MG63 (cell line): ENCODE measurements at regions not wholly inside any gene's neighbourhood (a gene's known extent, or its start where the extent isn't known, plus 50 kb on each side); places are given as distances from the start of the nearest gene placed in this dataset.
"Not testable (repeated sequence)": the region's sequence is repeated elsewhere in the genome, so short reads cannot be mapped to it uniquely, and the experiment has no call there.

ENCODE experiments used
- DNase-seq: peaks from one replicate; pipeline ENCODE4 v3.0.0-alpha.2; 2020
- H3K27me3 ChIP-seq: fragments of 250-450 bp; sonication (Bioruptor Pico); 2 replicates; pipeline ENCODE4 v1.5.1; 2020; ENCODE audit warnings: mild to moderate bottlenecking, moderate library complexity
- H3K36me3 ChIP-seq: fragments of 250-450 bp; sonication (Bioruptor Pico); 2 replicates; pipeline ENCODE4 v1.5.1; 2020; ENCODE audit warnings: mild to moderate bottlenecking, moderate library complexity
- H3K4me3 ChIP-seq: fragments of 250-450 bp; sonication (Bioruptor Pico); 2 replicates; pipeline ENCODE4 v1.5.1; 2020; ENCODE audit warnings: mild to moderate bottlenecking, moderate library complexity
- H3K9me3 ChIP-seq: fragments of 250-450 bp; sonication (Bioruptor Pico); 2 replicates; pipeline ENCODE4 v1.5.1; 2020; ENCODE audit warnings: mild to moderate bottlenecking, moderate library complexity

DNA sequence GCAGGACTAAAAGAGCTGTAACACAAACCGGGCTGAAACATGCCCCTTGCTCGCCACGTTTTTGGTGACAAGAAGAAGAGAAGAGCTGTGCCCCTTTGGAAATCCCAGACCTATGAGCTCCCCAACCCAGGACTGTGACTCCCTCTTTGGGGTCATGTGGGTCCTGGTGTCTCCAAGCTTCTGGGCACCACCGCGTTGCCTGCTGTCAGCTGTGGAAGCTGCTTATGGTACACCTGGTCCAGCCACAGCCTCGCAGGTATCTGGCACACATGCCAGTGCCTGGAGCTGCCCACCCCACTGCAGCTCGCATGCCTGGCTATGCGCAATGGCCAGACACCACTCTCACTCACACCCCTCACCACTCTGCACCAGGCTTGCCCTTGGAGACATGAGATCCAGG, 171.8 kb downstream of the MATN1 start:
- no peak for DNase-seq
- Histone ChIP-seq H3K27me3 (no peaks in the 10 kb centered on the region), H3K36me3 (no peaks in the 10 kb centered on the region), H3K4me3 (no peak overlapping the region), H3K9me3 (no peaks in the 10 kb centered on the region)

DNA sequence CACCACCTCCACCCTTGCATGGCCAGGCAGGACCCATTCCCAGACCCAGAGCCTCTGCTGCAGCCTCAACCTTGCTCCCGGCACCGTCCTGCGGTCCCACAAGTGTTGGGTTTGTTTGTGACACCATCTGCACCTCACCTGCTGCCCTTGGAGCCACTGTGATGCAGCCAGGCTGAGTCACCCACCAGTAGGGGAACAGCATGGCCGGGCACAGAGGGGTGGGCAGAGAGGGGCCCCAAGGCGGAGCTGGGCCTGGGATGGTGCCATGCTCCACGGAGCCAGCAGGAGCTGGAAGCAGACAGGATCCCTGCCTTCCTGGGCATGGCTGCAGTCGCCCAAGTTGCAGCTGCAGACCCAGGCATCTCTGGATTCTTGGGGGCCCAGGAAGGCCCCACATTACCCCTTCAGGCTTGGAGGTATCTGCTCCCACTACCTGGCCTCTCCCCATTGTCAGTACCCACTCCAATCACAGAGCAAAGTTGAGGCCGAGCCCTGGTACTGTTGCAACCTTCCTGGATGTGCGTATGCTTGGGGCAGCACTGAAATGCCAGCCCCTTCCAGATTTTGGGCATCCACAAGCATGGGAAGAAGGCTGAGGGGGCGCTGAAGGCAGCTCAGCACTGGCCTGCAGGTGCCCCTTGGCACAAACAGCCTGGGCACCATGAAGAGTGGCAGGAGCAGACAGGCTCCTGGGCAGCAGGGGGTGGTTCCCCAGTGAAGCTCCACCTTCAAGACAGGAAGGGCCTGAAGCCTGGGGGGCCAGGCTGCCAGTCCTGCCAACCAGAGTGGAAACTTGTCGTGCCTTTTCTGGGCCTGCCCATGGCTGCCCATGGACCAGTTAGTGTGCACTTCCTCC, 172.8 kb downstream of the MATN1 start:
- no peak for DNase-seq
- Histone ChIP-seq H3K36me3 (no peaks in the 10 kb centered on the region), H3K27me3 (no peaks in the 10 kb centered on the region), H3K4me3 (no peak overlapping the region), H3K9me3 (no peaks in the 10 kb centered on the region)

DNA sequence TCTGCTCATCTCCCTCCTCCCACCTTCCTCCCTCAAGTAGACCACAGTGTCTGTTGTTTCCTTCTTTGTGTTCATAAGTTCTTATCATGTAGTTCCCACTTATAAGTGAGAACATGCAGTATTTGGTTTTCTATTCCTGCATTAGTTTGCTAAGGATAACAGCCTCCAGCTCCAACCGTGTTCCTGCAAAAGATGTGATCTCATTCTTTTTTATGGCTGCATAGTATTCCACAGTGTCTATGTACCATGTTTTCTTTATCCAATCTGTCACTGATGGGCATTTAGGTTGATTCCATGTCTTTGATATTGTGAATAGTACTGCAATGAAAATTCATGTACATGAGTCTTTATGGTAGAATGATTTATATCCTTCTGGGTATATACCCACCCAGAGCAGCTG, 173.5 kb downstream of the MATN1 start:
- H3K27me3 ChIP-seq, H3K9me3 ChIP-seq, H3K36me3 ChIP-seq, H3K4me3 ChIP-seq, DNase-seq: not testable (repeated sequence)

DNA sequence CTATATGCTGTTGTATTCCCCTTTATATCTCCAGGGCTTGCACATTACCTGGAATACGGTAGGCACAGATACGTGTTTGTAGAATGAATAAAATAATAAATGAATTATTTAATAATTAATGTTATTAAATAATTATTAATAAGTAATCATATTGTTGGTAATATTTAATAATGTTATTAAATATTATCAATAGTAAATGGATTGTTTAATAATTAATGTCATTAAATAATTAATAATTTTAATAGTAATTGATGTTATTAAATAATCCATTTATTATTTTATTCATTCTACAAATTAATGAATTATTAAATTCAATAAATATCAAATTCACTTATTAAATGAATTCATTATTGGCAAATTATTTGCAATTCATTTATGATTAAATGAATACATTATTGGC, 175.1 kb downstream of the MATN1 start:
- DNase-seq = no peak
- Histone ChIP-seq H3K4me3 (no peak overlapping the region), H3K36me3 (no peaks in the 10 kb centered on the region), H3K9me3 (no peaks in the 10 kb centered on the region), H3K27me3 (no peaks in the 10 kb centered on the region)

DNA sequence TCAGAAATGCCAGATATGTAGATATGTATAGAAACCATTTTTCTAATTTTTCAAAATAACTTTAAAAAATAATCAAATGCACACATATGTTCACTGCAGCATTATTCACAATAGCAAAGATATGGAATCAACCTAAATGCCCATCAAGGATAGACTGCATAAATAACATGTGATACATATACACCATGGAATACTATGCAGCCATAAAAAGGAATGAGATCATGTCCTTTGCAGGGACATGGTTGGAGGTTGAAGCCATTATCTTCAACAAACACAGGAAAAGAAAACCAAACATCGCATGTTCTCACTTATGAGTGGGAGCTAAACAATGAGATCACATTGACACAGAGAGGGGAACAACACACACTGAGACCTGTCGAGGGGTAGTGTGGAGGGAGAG, 176.1 kb downstream of the MATN1 start:
- H3K9me3 ChIP-seq, H3K27me3 ChIP-seq, H3K36me3 ChIP-seq, H3K4me3 ChIP-seq, DNase-seq: not testable (repeated sequence)

DNA sequence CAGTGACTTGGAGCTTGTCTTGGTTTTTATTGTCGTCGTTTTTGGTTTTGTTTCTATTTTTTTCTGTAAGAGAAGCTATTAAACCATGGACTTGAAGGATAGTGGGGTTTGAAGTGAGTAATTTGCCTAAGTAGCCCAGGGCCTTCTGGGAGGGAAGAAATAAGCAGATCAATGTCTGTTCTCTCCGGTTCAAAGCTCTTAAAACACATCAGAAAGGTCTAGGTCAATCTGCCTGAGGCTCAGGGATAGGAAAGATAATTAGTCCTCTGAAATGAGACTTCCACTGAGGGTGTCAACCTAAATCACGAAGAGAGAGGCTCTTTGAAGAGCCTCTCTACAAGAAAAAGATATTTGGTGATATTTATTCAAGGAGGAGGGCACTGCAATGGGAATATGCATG, 178.0 kb downstream of the MATN1 start:
- Histone ChIP-seq H3K36me3 (no peaks in the 10 kb centered on the region), H3K4me3 (no peak overlapping the region), H3K9me3 (no peaks in the 10 kb centered on the region), H3K27me3 (no peaks in the 10 kb centered on the region)
- DNase-seq = no peak

DNA sequence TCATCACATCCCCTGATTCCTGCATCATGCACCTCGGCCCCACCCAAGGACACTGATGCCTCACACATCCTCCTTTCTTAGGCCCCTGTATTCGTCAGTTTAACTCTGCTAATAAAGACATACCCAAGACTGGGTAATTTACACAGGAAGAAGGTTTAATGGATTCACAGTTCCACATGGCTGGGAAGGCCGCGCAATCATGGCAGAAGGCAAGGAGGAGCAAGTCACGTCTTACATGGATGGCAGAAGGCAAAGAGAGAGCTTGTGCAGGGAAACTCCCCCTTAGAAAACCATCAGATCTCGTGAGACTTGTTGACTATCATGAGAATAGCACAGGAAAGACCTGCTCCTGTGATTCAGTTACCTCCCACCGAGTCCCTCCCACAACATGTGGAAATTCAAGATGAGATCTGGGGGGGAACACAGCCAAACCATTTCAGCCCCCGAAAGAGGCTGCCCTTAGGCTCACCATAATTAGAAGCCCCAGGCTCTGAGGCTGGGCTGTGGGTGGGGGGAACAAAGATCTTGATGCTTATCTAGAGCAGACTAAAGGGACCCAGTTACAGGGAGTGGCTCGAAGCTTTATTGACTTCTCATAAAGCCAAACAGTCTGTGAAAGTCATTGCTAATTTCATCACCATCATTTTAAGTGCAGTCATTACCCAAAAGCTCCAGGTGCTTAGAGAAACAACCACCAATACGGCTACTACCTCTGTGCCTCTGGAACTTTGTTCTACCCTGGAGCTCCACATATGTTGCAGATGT, 181.5 kb downstream of the MATN1 start:
- Histone ChIP-seq H3K36me3 (no peaks in the 10 kb centered on the region), H3K27me3 (no peaks in the 10 kb centered on the region), H3K4me3 (no peak overlapping the region), H3K9me3 (no peaks in the 10 kb centered on the region)
- no peak for DNase-seq

DNA sequence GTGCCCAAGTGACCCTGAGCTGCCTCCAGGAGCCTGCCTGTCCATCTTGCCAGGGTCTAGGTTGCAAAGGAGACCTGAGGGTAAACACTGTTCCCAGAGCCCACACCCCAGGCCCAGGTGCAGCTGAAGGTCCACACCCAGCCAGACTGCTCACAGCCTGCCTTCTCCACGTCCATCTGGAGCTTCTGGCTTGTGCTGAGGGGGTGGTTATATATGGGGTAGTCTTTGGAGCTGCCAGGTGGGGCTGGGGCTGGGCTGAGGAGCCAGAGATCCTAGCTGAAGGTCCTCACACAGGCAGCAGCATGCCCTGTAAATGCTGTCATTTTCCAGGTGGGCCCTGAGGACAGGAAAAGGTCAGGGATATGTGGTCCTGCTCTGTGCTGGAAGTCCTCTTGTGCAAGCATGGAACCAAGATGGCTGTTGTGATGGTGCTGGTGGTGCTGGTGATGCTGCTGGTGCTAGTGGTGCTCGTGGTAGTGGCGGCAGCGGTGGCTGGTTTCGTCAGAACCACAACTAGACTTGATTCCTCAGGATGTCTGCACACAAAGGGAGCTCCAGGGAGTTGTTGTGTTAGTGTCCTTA, 182.7 kb downstream of the MATN1 start:
- H3K36me3 ChIP-seq = no peaks in the 10 kb centered on the region

DNA sequence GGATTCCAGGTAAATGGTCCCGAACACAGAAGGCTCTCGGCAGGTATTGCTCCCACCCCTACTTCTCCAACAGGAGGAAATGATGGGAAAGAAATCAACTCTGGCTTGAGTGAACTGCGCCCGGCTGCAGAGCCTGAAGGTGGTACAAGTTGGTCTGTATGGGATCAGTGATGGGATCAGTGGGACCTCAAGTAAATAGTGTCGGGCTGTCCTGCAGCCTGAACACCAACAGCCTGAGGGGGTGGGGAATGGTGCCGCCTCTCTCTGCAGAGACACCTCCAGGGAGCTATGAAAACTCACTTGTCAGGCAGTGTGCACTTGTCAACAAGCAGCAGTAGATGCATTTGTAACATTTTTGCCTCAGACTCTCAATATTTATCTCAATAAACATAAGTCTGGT, 183.5 kb downstream of the MATN1 start:
- H3K4me3 ChIP-seq = no peak overlapping the region
- H3K27me3 ChIP-seq = no peaks in the 10 kb centered on the region
- no peak for DNase-seq
- no peaks in the 10 kb centered on the region for H3K36me3 ChIP-seq
- no peaks in the 10 kb centered on the region for H3K9me3 ChIP-seq

More for the DNA sequence above, 182.7 kb downstream of the MATN1 start:
- Histone ChIP-seq H3K27me3 (no peaks in the 10 kb centered on the region), H3K4me3 (no peak overlapping the region), H3K9me3 (no peaks in the 10 kb centered on the region)
- DNase-seq = no peak

DNA sequence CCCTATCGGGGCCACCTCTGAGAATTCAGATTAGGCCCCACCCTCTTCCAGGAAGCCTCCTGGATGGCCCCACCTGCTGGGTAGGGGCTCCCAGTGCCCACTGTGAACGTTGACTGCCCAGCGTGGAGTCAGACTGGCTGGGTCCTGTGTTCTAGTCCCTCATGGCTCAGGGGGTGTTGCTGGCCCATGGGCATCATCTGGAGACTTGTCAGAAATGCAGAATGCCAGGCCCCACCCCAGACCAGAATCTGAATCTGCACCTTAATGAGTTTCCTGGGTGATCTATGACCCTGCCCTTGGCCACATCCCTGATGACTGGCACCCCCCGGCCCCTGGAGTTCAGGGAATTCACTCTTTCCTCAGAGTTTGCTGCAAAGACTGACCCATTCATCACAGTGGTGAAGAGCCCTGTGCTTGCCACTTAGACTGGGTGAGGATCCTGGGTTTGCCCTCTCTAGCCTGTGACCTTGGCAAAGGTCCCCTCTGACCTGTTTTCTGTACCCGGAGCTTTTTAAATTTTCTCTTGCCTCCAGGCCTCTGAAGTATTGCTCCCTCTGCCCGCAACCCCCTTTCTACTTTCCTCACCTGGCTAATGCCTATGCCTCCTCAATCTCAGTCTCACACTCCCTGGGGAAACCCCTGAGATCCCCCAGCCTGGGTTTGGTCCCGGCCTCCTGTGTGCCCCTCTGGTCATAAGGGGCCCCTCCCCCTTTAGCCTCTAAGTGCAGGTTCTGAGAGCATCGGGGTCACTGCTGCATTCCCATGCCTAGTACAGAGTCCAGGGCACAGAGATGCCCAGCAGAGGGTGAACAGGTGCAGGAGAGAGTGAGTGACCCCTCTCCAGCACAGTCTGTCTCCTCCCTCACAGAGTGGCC, 184.2 kb downstream of the MATN1 start:
- H3K4me3 ChIP-seq = no peak overlapping the region
- H3K27me3 ChIP-seq = no peaks in the 10 kb centered on the region
- H3K9me3 ChIP-seq = no peaks in the 10 kb centered on the region
- H3K36me3 ChIP-seq = no peaks in the 10 kb centered on the region
- DNase-seq = no peak

DNA sequence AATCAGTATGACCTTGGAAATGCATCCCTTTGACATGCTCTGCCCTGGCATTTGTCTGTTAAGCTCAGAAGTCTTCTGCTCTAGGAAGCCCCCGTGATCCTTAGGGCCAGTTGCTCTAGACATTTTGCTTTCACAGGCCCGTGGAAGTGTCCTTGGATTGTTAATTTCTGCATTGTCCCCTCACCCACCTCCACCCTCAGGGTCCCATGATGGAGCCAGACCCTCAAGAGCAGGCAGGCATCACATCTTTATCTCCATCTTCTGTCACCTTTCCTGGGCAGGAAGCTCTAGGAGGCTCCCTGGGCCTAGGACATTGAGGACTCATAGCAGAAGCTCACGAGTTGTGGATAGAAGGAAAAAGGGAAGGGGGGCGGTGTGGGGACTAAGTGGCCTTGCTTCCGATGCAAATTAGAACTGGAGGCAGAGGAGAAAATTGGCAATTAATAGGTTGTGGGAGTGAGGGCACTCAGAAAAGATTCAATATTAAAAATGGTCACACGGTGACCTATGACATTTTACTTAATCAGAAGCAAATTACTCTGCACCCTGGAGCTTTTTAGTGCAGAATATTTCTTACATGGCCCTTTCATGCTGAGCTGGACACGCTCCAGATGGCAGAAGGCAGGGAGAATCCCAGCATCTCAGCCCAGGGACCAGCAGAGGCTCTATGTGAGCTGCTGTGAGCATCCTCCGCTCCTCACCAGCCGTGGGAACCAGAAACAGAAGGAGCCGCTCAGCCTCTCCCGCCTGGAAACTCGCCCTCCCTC, 185.0 kb downstream of the MATN1 start:
- no peak for DNase-seq
- H3K9me3 ChIP-seq = no peaks in the 10 kb centered on the region
- H3K27me3 ChIP-seq = no peaks in the 10 kb centered on the region
- H3K4me3 ChIP-seq = no peak overlapping the region
- no peaks in the 10 kb centered on the region for H3K36me3 ChIP-seq

DNA sequence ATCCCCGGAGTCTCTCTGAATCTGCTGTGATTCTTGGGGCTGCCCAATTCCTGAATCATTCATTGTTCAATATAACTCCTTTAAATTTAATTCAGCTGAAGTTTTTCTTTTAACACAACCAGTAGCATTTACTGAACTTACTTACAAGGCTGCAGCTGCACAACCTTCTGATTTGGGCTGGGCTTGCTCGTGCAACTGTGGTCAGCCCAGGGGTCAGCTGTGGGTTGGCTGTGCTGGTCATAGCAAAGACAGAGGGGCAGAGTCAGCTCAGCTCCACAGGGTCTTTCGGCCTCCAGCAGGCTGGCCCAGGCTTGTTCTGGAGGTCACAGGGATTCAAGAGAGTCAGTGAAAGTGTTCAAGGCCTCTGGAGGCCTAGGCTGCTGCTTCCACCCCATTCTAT, 186.1 kb downstream of the MATN1 start:
- H3K36me3 ChIP-seq = no peaks in the 10 kb centered on the region
- H3K4me3 ChIP-seq = no peak overlapping the region
- H3K27me3 ChIP-seq = no peaks in the 10 kb centered on the region
- DNase-seq = no peak
- no peaks in the 10 kb centered on the region for H3K9me3 ChIP-seq

DNA sequence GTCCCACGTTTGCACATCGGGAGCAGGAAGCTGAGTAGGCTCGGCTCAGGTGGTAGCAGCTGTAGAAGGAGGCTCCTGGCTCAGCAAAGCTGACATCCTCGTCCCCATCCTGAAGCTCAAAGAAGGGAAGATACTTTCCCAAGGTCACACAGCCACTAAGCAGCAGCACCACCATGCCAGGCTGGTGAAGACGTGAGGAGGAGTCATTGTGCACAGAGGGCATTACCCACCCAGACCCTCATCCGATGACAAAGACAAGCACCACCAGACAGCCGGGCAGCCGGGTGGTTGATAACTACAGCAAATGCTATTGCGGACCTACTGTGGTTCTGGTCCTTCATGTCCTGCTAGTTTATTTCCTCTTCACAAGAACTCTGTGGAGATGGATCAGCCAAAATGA, 186.9 kb downstream of the MATN1 start:
- Histone ChIP-seq H3K27me3 (no peaks in the 10 kb centered on the region), H3K9me3 (no peaks in the 10 kb centered on the region), H3K36me3 (no peaks in the 10 kb centered on the region), H3K4me3 (no peak overlapping the region)
- DNase-seq = no peak

DNA sequence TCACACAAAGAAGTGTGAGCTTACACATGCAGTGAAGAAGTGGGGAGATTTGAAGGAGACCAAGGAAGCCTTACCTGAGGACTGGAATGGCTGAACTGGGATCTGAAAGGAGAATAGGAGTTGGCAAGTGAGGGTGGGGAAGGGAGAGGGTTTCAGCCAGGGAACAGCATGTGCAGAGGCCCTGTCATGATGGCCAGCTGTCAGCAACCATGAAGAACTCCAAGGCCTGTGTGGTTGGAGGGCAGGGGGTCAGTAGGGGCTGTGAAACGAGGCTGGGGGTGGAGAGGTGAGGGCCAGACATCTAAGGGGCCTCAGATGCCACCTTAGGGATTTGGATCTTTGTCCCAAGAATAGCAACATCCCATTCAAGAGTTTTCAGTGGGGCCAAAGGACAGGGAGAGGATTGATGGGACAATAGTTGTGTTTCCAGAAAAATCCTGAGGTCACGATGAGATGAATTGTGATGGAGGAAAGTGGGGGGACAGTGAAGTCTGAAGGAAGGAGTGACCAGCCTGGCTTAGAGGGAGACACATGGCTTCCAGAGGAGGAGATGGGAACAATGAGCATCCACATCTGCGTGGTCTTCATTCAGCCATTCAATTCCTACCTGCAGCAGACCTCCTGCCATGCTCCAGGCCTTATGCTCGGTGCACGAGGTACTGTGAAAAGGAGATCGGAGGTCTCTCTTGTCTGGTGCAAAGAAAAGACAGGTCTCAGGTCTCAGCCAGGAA, 187.6 kb downstream of the MATN1 start:
- H3K27me3 ChIP-seq = no peaks in the 10 kb centered on the region
- no peak overlapping the region for H3K4me3 ChIP-seq
- H3K9me3 ChIP-seq = no peaks in the 10 kb centered on the region
- no peak for DNase-seq
- no peaks in the 10 kb centered on the region for H3K36me3 ChIP-seq

DNA sequence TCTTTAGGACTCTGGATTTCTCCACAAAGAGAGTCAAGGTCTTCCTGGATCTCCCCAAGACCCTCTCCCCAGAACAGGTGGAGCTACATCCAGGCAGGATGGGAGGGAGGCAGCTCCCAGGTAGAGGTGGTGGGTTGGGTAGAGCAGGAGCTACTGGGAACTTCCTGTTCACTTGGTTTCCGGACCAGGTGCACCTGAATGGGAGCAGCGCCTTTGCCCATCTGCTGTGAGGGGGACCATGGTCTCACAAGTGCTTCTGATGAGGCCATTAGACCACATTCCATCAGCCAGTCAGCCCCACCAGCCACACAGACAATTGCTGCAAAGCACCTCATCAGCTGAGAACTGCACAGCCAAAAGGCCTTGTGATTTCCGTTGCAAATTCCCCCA, 188.8 kb downstream of the MATN1 start:
- H3K27me3 ChIP-seq = no peaks in the 10 kb centered on the region
- H3K36me3 ChIP-seq = no peaks in the 10 kb centered on the region
- H3K4me3 ChIP-seq = no peak overlapping the region
- DNase-seq = no peak
- no peaks in the 10 kb centered on the region for H3K9me3 ChIP-seq
